Retinal pigment epithelial cell (primary cell): ENCODE measurements at regions not wholly inside any gene's neighbourhood (a gene's known extent, or its start where the extent isn't known, plus 50 kb on each side); places are given as distances from the start of the nearest gene placed in this dataset.

Source experiments
- DNase-seq: peaks from one replicate; pipeline ENCODE4 v3.0.0-alpha.2; 2010; ENCODE audit warnings: low read depth
- H3K4me3 ChIP-seq: 2 replicates; pipeline ENCODE4 v1.5.1; 2011; ENCODE audit warnings: mild to moderate bottlenecking, low read length, control low read depth, moderate library complexity
- TF ChIP-seq, protein P1 (sequence below): conservative IDR thresholded peaks from 2 replicates; pipeline ENCODE4 v1.5.1; 2011; ENCODE audit warnings: low read depth, low read length, control low read depth, inconsistent platforms

DNA sequence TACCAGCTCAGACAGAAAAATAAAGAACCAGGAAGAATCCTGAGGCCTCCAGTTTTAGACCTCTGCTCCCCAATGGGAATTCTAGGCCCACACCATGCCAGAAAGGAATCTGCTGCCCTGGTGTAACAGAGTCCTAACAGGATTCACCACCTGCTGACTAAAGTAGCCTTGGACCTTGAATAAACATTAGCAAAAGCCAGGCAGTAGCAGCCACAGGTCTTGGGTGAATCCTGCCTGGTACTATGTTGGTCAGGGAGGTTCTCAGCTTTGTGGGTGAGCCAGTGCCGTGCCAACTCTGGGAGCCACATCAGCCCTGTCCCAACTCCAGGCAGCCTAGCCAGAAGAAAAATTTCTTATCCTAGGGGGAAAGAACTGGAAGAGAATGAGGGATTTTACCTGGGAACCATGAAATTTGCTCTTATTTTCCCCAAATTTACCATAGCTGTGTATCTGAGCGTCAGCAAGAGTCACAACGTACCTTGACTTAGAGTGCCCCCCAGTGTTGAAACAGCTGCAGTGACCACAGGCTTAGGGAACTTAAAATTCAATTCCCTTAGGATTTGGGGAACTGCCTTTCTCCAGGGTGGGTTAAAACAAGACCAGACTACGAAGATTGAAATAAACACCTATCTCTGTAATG, 1895.6 kb upstream of the PRR20A start:
- TF ChIP-seq, protein P1, sequence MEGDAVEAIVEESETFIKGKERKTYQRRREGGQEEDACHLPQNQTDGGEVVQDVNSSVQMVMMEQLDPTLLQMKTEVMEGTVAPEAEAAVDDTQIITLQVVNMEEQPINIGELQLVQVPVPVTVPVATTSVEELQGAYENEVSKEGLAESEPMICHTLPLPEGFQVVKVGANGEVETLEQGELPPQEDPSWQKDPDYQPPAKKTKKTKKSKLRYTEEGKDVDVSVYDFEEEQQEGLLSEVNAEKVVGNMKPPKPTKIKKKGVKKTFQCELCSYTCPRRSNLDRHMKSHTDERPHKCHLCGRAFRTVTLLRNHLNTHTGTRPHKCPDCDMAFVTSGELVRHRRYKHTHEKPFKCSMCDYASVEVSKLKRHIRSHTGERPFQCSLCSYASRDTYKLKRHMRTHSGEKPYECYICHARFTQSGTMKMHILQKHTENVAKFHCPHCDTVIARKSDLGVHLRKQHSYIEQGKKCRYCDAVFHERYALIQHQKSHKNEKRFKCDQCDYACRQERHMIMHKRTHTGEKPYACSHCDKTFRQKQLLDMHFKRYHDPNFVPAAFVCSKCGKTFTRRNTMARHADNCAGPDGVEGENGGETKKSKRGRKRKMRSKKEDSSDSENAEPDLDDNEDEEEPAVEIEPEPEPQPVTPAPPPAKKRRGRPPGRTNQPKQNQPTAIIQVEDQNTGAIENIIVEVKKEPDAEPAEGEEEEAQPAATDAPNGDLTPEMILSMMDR = peak; percentile 74
- no peak for DNase-seq
- H3K4me3 ChIP-seq = no peak overlapping the region

GRCh38 chr13:55255236-55255635, 1885.5 kb upstream of the PRR20A start:
- DNase-seq = no peak
- TF ChIP-seq, protein P1 = no peak

GRCh38 chr13:55263045-55263444, 1877.7 kb upstream of the PRR20A start:
- DNase-seq = no peak
- no peak overlapping the region for H3K4me3 ChIP-seq
- TF ChIP-seq, protein P1 = no peak

More at GRCh38 chr13:55255236-55255635, 1885.5 kb upstream of the PRR20A start:
- no peak overlapping the region for H3K4me3 ChIP-seq

- no peak overlapping the region for H3K4me3 ChIP-seq
- TF ChIP-seq, protein P1 = no peak
- DNase-seq = no peak
Observed at GRCh38 chr13:55266644-55267043, 1874.1 kb upstream of the PRR20A start.

- DNase-seq = no peak
- TF ChIP-seq, protein P1 = no peak
Observed at GRCh38 chr13:55298201-55298600, 1842.5 kb upstream of the PRR20A start.

DNA sequence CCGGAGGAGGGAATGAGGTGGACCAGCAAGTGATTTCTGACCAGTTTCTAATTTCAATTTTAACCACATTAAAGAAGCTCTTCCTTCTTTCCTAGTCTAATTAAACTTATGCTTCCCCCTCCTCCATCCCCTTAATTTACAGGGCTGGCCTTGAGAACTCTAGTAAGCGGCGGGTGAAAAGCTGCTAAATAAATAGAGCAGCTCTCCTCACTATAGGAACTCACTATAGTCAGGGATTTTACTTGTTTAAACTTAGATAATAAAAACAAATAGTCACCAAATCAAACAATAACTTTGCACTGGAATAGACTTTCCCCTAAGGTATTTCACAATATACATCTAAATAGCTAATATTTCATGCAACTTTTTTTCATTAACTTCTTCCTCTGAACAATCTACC, 1838.2 kb upstream of the PRR20A start:
- TF ChIP-seq, protein P1 = no peak
- H3K4me3 ChIP-seq = no peak overlapping the region
- DNase-seq = no peak

More at GRCh38 chr13:55298201-55298600, 1842.5 kb upstream of the PRR20A start:
- no peak overlapping the region for H3K4me3 ChIP-seq

GRCh38 chr13:55307909-55308308, 1832.8 kb upstream of the PRR20A start:
- no peak overlapping the region for H3K4me3 ChIP-seq
- no peak for DNase-seq
- TF ChIP-seq, protein P1 = no peak
